Pancreas (tissue), 10 donors: ENCODE measurements at regions not wholly inside any gene's neighbourhood (a gene's known extent, or its start where the extent isn't known, plus 50 kb on each side); places are given as distances from the start of the nearest gene placed in this dataset.

Source experiments
- ATAC-seq, 4 donors: fragments of 200-7000 bp; cut with Tn5 transposase; one replicate each; pipeline versions ENCODE4 v1.8.0 to v1.9.1; 2020; ENCODE audit warnings: mild to moderate bottlenecking in 4 of 4, moderate library complexity in 4 of 4
- DNase-seq, 6 donors: peaks; one replicate each; pipeline ENCODE4 v3.0.0-alpha.2; 2020
- FAIRE-seq: peaks from 2 replicates; lab custom pipeline; 2012; peaks lifted over from hg19 to GRCh38; lab: Jason Lieb, UNC
- H3K27ac ChIP-seq, 4 donors: fragments of 200-600 bp; sonication (generic); 1 replicate in 3 of 4; 2 replicates in 1 of 4; pipeline versions ENCODE4 v1.5.0 to v1.8.0; 2020
- H3K27me3 ChIP-seq, 4 donors: fragments of 200-600 bp; one replicate each; pipeline ENCODE4 v1.8.0; 2021
- H3K36me3 ChIP-seq, 3 donors: fragments of 200-600 bp; sonication (generic) in 1 of 3; one replicate each; pipeline versions ENCODE4 v1.5.0 to v1.8.0; 2020 to 2021
- H3K4me1 ChIP-seq, 3 donors: fragments of 200-600 bp; one replicate each; pipeline ENCODE4 v1.8.0; 2021
- H3K4me3 ChIP-seq, 4 donors: fragments of 200-600 bp; sonication (generic) in 2 of 4; one replicate each; pipeline versions ENCODE4 v1.5.0 to v1.8.0; 2020 to 2021
- H3K9me3 ChIP-seq, 4 donors: fragments of 200-600 bp; one replicate each; pipeline ENCODE4 v1.8.0; 2021
- CTCF ChIP-seq, 4 donors: fragments of 200-600 bp; sonication (generic) in 3 of 4; IDR thresholded peaks; one replicate each; pipeline versions ENCODE4 v1.5.0 to v1.8.0; 2021; ENCODE audit warnings: antibody characterized with exemption in 4 of 4
- WGBS, 2 donors: extraction: QIAGEN DNeasy Blood & Tissue Kit; methylation state at CpG; one replicate each; pipeline ENCODE4 v1.1.7; 2013; 5-methylcytosine and 5-hydroxymethylcytosine counted together
- intact Hi-C, 3 donors: fragments of 100-400 bp; cut with DNase I; formaldehyde crosslinking; loops; one replicate each; pipeline versions ENCODE4 v1.11.1 to v1.14.2; 2022
- donor health status: healthy with polysubstance abuse.
- donor health status: DM: no; HTN: no; CAD: no; lungs with moderate emphysema.
- donor health status: DM: no; HTN: no; CAD: no.
- donor health status: control.
- donor health status: control.
- donor health status: Bipolar disorder and iron deficiency.
- donor health status: DM: yes; HTN: yes; CAD: no.
- donor health status: DM: no; HTN: no; CAD: no.
- donor health status: DM: no; HTN: no; CAD: no.
- donor health status: DM: yes; HTN: yes; CAD: no.

- Histone ChIP-seq H3K36me3 (no peaks in the 10 kb centered on the region), H3K9me3 (no peaks in the 10 kb centered on the region), H3K4me1 (no peaks in the 10 kb centered on the region), H3K27ac (no peak overlapping the region), H3K4me3 (no peak overlapping the region), H3K27me3 (no peaks in the 10 kb centered on the region)
- DNase-seq (no peak), FAIRE-seq (no peak), ATAC-seq (no peak)
- 45 to 60% methylated on average over 2 of the region's 2 CpGs for WGBS, 2 donors
- TF ChIP-seq CTCF (IDR thresholded peaks at IDR 0.05): no peak
- intact Hi-C loops: no loop called here
Observed at GRCh38 chr1:242703467-242703866, 179.0 kb upstream of the PLD5 start.

- no peak for TF ChIP-seq CTCF (IDR thresholded peaks at IDR 0.05)
- intact Hi-C loops: no loop called here
- no peak for FAIRE-seq
- no peaks in the 10 kb centered on the region for H3K9me3 ChIP-seq
- 34 to 42% methylated on average over 2 of the region's 2 CpGs for WGBS, 2 donors
- no peak overlapping the region for H3K27ac ChIP-seq
- H3K27me3 ChIP-seq: no peaks in the 10 kb centered on the region
- H3K4me1 ChIP-seq: no peaks in the 10 kb centered on the region
- H3K36me3 ChIP-seq: no peaks in the 10 kb centered on the region
- no peak for DNase-seq
- no peak overlapping the region for H3K4me3 ChIP-seq
- ATAC-seq: no peak
Observed at GRCh38 chr1:242692988-242693387, 168.5 kb upstream of the PLD5 start.

- DNase-seq: no peak
- intact Hi-C loops: no loop called here
- Histone ChIP-seq H3K27ac (no peak overlapping the region), H3K36me3 (no peaks in the 10 kb centered on the region), H3K9me3 (no peaks in the 10 kb centered on the region), H3K4me1 (no peaks in the 10 kb centered on the region), H3K27me3 (no peaks in the 10 kb centered on the region), H3K4me3 (no peak overlapping the region)
- no peak for FAIRE-seq
- ATAC-seq: no peak
- WGBS, 2 donors: 46 to 58% methylated on average over 2 of the region's 2 CpGs
- no peak for TF ChIP-seq CTCF (IDR thresholded peaks at IDR 0.05)
Observed at GRCh38 chr1:242691610-242691945, 167.1 kb upstream of the PLD5 start.

GRCh38 chr1:242690849-242691609, 166.5 kb upstream of the PLD5 start:
- no peak for FAIRE-seq
- no peaks in the 10 kb centered on the region for H3K36me3 ChIP-seq

More at GRCh38 chr1:242690849-242691609, 166.5 kb upstream of the PLD5 start:
- Histone ChIP-seq H3K4me3 (no peak overlapping the region), H3K4me1 (no peaks in the 10 kb centered on the region), H3K9me3 (no peaks in the 10 kb centered on the region), H3K27me3 (no peaks in the 10 kb centered on the region), H3K27ac (no peak overlapping the region)
- intact Hi-C loops: no loop called here
- ATAC-seq (no peak), DNase-seq (no peak)
- 52 to 65% methylated on average over 8 of the region's 8 CpGs for WGBS, 2 donors
- no peak for TF ChIP-seq CTCF (IDR thresholded peaks at IDR 0.05)
